Prostate gland (tissue), 2 donors: ENCODE measurements at regions not wholly inside any gene's neighbourhood (a gene's known extent, or its start where the extent isn't known, plus 50 kb on each side); places are given as distances from the start of the nearest gene placed in this dataset.

Source experiments
- CTCF ChIP-seq, 4 experiments: fragments of 200-600 bp in 2 of 4; fragments of 450-650 bp in 2 of 4; sonication (generic) in 2 of 4; IDR thresholded peaks; 1 replicate in 3 of 4; 2 replicates in 1 of 4; pipeline ENCODE4 v1.5.1; 2016 to 2019; ENCODE audit warnings: antibody characterized with exemption in 4 of 4, mild to moderate bottlenecking in 2 of 4, moderate library complexity in 2 of 4
- POLR2A ChIP-seq: fragments of 450-650 bp; IDR thresholded peaks from one replicate; pipeline ENCODE4 v1.6.1; 2016; ENCODE audit warnings: antibody characterized with exemption, mild to moderate bottlenecking

GRCh38 chr10:111429288-111430028 is 352.6 kb downstream of the ADRA2A start:
- no peak for TF ChIP-seq CTCF (IDR thresholded peaks at IDR 0.05)
- TF ChIP-seq POLR2A, result no peak
